ENCODE measurements at regions not wholly inside any gene's neighbourhood (a gene's known extent, or its start where the extent isn't known, plus 50 kb on each side); places are given as distances from the start of the nearest gene placed in this dataset.

DNA sequence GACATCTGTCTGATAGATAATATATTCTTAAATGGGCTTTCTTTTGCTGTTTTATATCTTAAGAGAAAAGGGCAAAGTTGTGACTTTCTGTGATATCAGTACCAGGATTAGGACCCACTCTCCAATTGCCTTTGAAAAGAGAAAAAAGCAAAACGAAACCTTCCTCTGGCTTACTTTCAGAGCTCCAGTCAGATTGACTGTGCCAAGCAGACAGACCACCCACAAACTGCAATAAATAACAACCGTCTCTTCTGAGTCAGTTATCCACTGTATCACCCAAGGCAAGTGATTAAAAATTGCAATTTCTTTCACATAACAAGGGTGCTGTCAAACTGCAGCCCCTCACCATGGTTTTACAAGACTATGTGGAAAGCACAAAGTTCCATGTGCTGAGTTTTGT, 230.5 kb upstream of the SETBP1 start:
- no peak overlapping the region for H3K4me3 ChIP-seq (replicated peaks; ENCODE audit: low read depth, low read length)
- TF ChIP-seq, protein P1, sequence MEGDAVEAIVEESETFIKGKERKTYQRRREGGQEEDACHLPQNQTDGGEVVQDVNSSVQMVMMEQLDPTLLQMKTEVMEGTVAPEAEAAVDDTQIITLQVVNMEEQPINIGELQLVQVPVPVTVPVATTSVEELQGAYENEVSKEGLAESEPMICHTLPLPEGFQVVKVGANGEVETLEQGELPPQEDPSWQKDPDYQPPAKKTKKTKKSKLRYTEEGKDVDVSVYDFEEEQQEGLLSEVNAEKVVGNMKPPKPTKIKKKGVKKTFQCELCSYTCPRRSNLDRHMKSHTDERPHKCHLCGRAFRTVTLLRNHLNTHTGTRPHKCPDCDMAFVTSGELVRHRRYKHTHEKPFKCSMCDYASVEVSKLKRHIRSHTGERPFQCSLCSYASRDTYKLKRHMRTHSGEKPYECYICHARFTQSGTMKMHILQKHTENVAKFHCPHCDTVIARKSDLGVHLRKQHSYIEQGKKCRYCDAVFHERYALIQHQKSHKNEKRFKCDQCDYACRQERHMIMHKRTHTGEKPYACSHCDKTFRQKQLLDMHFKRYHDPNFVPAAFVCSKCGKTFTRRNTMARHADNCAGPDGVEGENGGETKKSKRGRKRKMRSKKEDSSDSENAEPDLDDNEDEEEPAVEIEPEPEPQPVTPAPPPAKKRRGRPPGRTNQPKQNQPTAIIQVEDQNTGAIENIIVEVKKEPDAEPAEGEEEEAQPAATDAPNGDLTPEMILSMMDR (IDR thresholded peaks at IDR 0.05; ENCODE audit: insufficient read depth, low read length, poor library complexity, severe bottlenecking) = no peak
- H3K36me3 ChIP-seq (ENCODE audit: control insufficient read depth, insufficient read depth, low read length) = no peaks in the 10 kb centered on the region
- H3K27me3 ChIP-seq (replicated peaks; ENCODE audit: control insufficient read depth, insufficient read depth, low read length) = no peaks in the 10 kb centered on the region
- no peak for DNase-seq (ENCODE audit: extremely low read depth, insufficient read length)

DNA sequence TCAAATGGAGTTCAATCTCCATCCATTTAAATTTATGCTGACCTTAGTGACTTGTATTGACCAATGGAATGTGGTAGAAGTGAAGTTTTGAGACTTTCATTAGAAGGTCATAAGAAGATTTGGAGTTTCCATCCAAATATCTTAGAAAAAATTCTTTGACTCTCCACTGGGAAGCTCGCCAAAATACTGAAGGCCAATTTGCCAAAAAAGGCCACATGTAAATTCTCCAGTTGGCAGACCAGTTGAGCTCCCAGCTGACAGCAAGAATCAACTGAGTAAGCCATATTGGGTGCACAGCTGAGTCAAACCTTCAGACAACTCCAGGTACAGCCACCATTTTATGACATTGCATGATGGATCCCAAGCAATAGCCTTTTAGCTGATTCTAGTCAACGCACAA, 228.3 kb upstream of the SETBP1 start:
- H3K36me3 ChIP-seq (ENCODE audit: control insufficient read depth, insufficient read depth, low read length) = no peaks in the 10 kb centered on the region
- no peak for DNase-seq (ENCODE audit: extremely low read depth, insufficient read length)
- no peaks in the 10 kb centered on the region for H3K27me3 ChIP-seq (replicated peaks; ENCODE audit: control insufficient read depth, insufficient read depth, low read length)
- TF ChIP-seq, protein P1 (IDR thresholded peaks at IDR 0.05; ENCODE audit: insufficient read depth, low read length, poor library complexity, severe bottlenecking) = no peak
- H3K4me3 ChIP-seq (replicated peaks; ENCODE audit: low read depth, low read length) = no peak overlapping the region

DNA sequence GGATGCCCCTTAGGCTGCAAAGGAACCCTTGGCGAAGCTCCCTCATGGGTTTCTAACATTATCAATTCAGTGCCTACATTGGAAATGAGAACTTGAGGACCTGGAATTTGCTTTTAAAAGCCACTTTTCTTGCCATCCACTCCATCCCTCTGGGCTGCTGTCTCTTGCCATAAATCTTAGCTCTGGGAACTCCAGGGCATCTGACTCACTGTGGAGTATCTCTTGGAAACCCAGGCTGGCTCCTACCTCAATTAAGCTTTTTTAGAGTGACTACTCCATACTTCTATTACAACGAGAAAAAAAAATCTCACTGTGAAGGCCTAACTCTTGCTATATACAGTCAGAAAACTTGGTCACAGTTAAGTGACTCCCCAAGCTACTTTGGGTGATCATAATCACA, 227.2 kb upstream of the SETBP1 start:
- TF ChIP-seq, protein P1 (IDR thresholded peaks at IDR 0.05; ENCODE audit: insufficient read depth, low read length, poor library complexity, severe bottlenecking) = no peak
- no peak overlapping the region for H3K4me3 ChIP-seq (replicated peaks; ENCODE audit: low read depth, low read length)
- DNase-seq (ENCODE audit: extremely low read depth, insufficient read length) = no peak
- no peaks in the 10 kb centered on the region for H3K27me3 ChIP-seq (replicated peaks; ENCODE audit: control insufficient read depth, insufficient read depth, low read length)
- H3K36me3 ChIP-seq (ENCODE audit: control insufficient read depth, insufficient read depth, low read length) = no peaks in the 10 kb centered on the region

DNA sequence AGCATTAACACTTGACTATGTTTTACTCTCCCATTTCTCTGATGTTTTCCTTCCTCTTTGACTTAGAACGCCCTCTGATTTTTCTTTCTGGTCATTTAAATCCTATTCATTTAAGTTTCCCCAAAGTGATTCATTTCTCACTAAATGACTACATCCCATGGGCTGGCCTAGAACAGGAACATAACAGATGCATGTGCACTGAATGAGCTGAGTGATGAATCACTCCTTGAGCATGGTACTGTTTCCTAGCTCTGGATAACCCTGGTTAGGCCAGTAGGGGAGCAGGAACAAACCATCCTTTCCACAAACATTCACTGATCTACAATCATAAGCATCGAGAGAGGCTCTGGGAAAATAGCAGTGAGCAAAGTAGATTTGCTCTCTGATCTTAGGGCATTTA, 221.9 kb upstream of the SETBP1 start:
- TF ChIP-seq, protein P1 (IDR thresholded peaks at IDR 0.05; ENCODE audit: insufficient read depth, low read length, poor library complexity, severe bottlenecking) = no peak
- H3K27me3 ChIP-seq (replicated peaks; ENCODE audit: control insufficient read depth, insufficient read depth, low read length) = no peaks in the 10 kb centered on the region
- no peak overlapping the region for H3K4me3 ChIP-seq (replicated peaks; ENCODE audit: low read depth, low read length)
- H3K36me3 ChIP-seq (ENCODE audit: control insufficient read depth, insufficient read depth, low read length) = no peaks in the 10 kb centered on the region
- DNase-seq (ENCODE audit: extremely low read depth, insufficient read length) = no peak

DNA sequence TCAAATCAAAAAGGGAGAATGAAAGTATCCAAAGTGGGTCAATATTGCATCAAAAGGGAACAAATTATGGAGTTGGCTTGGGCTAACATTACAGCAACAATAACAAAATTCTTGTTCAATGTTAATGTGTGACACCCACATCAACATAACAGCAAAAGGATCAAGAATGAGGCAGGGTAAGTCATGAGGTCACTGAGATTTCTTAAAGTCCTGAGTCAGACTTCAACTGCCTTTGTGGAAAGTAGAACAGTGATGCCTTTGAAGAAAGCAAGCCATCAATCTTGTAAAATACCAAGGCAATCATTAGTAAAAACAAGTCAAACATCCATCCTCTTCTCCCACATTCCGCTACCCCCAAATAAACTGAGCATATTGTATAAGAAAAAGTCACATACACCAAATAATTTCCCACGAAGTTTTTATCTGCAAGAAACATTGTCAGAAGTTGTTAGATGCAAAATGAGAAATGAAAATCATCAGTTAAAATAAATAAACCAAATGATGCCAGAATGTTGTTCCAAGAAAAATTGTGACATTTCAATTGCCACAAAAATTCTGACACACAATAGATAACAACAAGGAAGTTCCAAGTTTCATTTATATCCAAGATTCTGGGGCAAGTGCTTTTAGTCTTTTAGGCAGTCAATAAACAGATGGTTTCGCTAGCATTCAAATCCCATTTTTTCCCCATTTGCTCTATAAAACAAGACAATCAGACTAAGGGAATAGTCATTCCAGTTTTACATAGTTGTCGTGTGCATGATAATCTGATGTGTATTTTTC, 216.1 kb upstream of the SETBP1 start:
- TF ChIP-seq, protein P1 (IDR thresholded peaks at IDR 0.05; ENCODE audit: insufficient read depth, low read length, poor library complexity, severe bottlenecking) = no peak
- H3K36me3 ChIP-seq (ENCODE audit: control insufficient read depth, insufficient read depth, low read length) = no peaks in the 10 kb centered on the region
- H3K4me3 ChIP-seq (replicated peaks; ENCODE audit: low read depth, low read length) = no peak overlapping the region
- no peaks in the 10 kb centered on the region for H3K27me3 ChIP-seq (replicated peaks; ENCODE audit: control insufficient read depth, insufficient read depth, low read length)
- no peak for DNase-seq (ENCODE audit: extremely low read depth, insufficient read length)

Measured in GM06990 (cell line).